WERI-Rb-1 (cell line): ENCODE measurements at regions not wholly inside any gene's neighbourhood (a gene's known extent, or its start where the extent isn't known, plus 50 kb on each side); places are given as distances from the start of the nearest gene placed in this dataset.
"Not testable (repeated sequence)": the region's sequence is repeated elsewhere in the genome, so short reads cannot be mapped to it uniquely, and the experiment has no call there.

ENCODE experiments used
- DNase-seq: peaks from one replicate; pipeline ENCODE4 v3.0.0-alpha.2; 2020
- H3K27ac ChIP-seq: fragments of 250-450 bp; sonication (Bioruptor Pico); 2 replicates; pipeline ENCODE4 v1.5.1; 2020; ENCODE audit warnings: mild to moderate bottlenecking, moderate library complexity
- H3K27me3 ChIP-seq: fragments of 250-450 bp; sonication (Bioruptor Pico); 2 replicates; pipeline ENCODE4 v1.5.1; 2021; ENCODE audit warnings: mild to moderate bottlenecking, low read depth, moderate library complexity; ENCODE audit not compliant: insufficient read depth, severe bottlenecking
- H3K36me3 ChIP-seq: fragments of 250-450 bp; sonication (Bioruptor Pico); 2 replicates; pipeline ENCODE4 v1.5.1; 2020; ENCODE audit warnings: mild to moderate bottlenecking, moderate library complexity
- H3K4me3 ChIP-seq: 2 replicates; pipeline ENCODE4 v1.5.1; 2011; ENCODE audit warnings: low read depth, mild to moderate bottlenecking, control low read depth, low read length
- H3K9me3 ChIP-seq: fragments of 250-450 bp; sonication (Bioruptor Pico); 2 replicates; pipeline ENCODE4 v1.5.1; 2021; ENCODE audit warnings: mild to moderate bottlenecking, moderate library complexity; ENCODE audit not compliant: severe bottlenecking
- TF ChIP-seq, protein P1 (sequence below): IDR thresholded peaks from 2 replicates; pipeline ENCODE4 v1.5.1; 2011; ENCODE audit warnings: low read depth, mild to moderate bottlenecking, control low read depth, inconsistent platforms, low read length

DNA sequence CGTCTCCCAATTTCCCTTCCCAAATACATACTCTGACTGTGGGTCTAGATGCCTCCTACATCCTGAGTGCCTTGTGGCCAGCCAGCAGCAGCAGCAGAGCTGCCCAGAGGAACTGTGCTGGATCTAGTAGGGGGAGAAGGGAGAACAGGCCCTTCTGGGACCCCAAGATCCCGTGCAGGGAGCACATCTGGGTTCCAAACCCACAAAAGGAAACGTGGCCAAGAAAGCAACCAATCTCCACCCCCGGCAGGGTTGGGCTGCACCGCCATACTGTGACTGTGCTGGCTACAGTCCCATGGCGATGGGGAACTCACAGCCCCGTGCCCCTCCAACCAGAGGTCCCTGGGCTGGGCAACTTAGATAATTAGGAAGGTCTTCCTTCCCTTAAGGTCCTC lies 86.3 kb downstream of the PPCDC start:
- H3K27ac ChIP-seq, result no peak overlapping the region
- H3K36me3 ChIP-seq, result no peaks in the 10 kb centered on the region
- H3K4me3 ChIP-seq, result no peak overlapping the region
- TF ChIP-seq, protein P1, sequence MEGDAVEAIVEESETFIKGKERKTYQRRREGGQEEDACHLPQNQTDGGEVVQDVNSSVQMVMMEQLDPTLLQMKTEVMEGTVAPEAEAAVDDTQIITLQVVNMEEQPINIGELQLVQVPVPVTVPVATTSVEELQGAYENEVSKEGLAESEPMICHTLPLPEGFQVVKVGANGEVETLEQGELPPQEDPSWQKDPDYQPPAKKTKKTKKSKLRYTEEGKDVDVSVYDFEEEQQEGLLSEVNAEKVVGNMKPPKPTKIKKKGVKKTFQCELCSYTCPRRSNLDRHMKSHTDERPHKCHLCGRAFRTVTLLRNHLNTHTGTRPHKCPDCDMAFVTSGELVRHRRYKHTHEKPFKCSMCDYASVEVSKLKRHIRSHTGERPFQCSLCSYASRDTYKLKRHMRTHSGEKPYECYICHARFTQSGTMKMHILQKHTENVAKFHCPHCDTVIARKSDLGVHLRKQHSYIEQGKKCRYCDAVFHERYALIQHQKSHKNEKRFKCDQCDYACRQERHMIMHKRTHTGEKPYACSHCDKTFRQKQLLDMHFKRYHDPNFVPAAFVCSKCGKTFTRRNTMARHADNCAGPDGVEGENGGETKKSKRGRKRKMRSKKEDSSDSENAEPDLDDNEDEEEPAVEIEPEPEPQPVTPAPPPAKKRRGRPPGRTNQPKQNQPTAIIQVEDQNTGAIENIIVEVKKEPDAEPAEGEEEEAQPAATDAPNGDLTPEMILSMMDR, result no peak
- H3K27me3 ChIP-seq, result no peaks in the 10 kb centered on the region
- no peak for DNase-seq
- H3K9me3 ChIP-seq, result peaks cover 2% of the 10 kb centered on the region

GRCh38 chr15:75112278-75112847 lies 89.0 kb downstream of the PPCDC start:
- no peak overlapping the region for H3K4me3 ChIP-seq

GRCh38 chr15:75112848-75113492 lies 88.7 kb upstream of the C15orf39 start:
- TF ChIP-seq, protein P1, result no peak
- H3K4me3 ChIP-seq, result no peak overlapping the region
- H3K27ac ChIP-seq, result no peak overlapping the region
- H3K36me3 ChIP-seq, result no peaks in the 10 kb centered on the region
- no peak for DNase-seq
- peaks cover 12% of the 10 kb centered on the region for H3K9me3 ChIP-seq
- no peaks in the 10 kb centered on the region for H3K27me3 ChIP-seq

More at GRCh38 chr15:75112278-75112847, 89.0 kb downstream of the PPCDC start:
- Histone ChIP-seq H3K27ac (no peak overlapping the region), H3K36me3 (no peaks in the 10 kb centered on the region), H3K9me3 (peaks cover 8% of the 10 kb centered on the region), H3K27me3 (no peaks in the 10 kb centered on the region)
- DNase-seq, result no peak
- TF ChIP-seq, protein P1, result no peak

DNA sequence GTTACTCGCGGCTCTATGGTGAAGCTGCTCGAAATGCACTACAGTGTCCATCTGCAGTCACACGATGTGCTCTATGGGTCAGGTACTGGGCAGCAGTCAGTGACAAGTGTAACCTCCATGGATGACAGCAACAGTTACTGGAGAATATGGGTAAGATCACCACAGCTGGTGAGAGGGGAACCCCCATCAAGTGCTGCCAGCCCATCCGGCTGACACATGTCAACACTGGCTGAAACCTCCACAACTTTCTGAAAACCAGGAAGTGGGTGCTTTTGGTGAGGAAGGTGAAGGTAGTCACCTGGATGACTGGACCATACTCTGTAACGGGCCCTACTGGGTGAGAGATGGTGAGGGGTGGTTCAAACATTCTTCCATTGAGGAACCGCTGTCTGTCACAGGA lies 87.4 kb upstream of the C15orf39 start:
- no peak for DNase-seq
- no peak overlapping the region for H3K4me3 ChIP-seq
- no peak overlapping the region for H3K27ac ChIP-seq
- no peaks in the 10 kb centered on the region for H3K27me3 ChIP-seq
- peaks cover 12% of the 10 kb centered on the region for H3K9me3 ChIP-seq
- no peaks in the 10 kb centered on the region for H3K36me3 ChIP-seq
- TF ChIP-seq, protein P1, result no peak

- Histone ChIP-seq H3K9me3 (peaks cover 12% of the 10 kb centered on the region), H3K27me3 (no peaks in the 10 kb centered on the region), H3K36me3 (no peaks in the 10 kb centered on the region), H3K27ac (no peak overlapping the region), H3K4me3 (no peak overlapping the region)
- TF ChIP-seq, protein P1, result no peak
- no peak for DNase-seq
These were observed 86.9 kb upstream of the C15orf39 start for GRCh38 chr15:75114796-75115195.

DNA sequence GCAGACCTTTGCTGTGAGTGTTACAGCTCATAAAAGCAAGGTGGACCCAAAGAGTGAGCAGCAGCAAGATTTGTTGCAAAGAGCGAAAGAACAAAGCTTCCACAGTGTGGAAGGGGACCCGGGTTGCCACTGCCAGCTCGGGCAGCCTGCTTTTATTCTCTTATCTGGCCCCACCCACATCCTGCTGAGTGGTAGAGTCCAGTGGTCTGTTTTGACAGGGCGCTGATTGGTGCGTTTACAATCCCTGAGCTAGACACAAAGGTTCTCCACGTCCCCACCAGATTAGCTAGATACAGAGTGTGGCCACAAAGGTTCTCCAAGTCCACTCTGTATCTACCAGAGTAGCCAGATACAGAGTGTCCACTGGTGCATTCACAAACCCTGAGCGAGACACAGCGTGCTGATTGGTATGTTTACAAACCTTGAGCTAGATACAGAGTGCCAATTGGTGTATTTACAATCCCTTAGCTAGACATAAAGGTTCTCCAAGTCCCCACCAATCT lies 86.2 kb upstream of the C15orf39 start:
- H3K36me3 ChIP-seq, H3K27me3 ChIP-seq, H3K27ac ChIP-seq, H3K4me3 ChIP-seq, DNase-seq: not testable (repeated sequence)
- peaks cover 12% of the 10 kb centered on the region for H3K9me3 ChIP-seq

GRCh38 chr15:75116143-75116542 lies 85.5 kb upstream of the C15orf39 start:
- H3K36me3 ChIP-seq, DNase-seq, H3K27me3 ChIP-seq, H3K27ac ChIP-seq, H3K4me3 ChIP-seq: not testable (repeated sequence)
- H3K9me3 ChIP-seq, result peaks cover 12% of the 10 kb centered on the region
